Endothelial cell of umbilical vein (primary cell): ENCODE measurements at regions not wholly inside any gene's neighbourhood (a gene's known extent, or its start where the extent isn't known, plus 50 kb on each side); places are given as distances from the start of the nearest gene placed in this dataset.

Experiments used
- CTCF ChIP-seq, 2 donors: IDR thresholded peaks; 1 replicate in 1 of 2; 2 replicates in 1 of 2; pipeline ENCODE4 v1.5.1; 2011; ENCODE audit warnings: low read length in 2 of 2, mild to moderate bottlenecking in 2 of 2, moderate library complexity in 2 of 2, control low read depth in 1 of 2, inconsistent platforms in 1 of 2, low read depth in 1 of 2; ENCODE audit not compliant: insufficient read depth in 1 of 2; ENCODE audit errors: extremely low read depth in 1 of 2
- EZH2 ChIP-seq: IDR thresholded peaks from 2 replicates; pipeline ENCODE4 v1.6.1; 2012; ENCODE audit warnings: borderline replicate concordance, low read depth, mild to moderate bottlenecking, moderate library complexity, low read length, inconsistent platforms; ENCODE audit not compliant: severe bottlenecking
- GATA2 ChIP-seq: IDR thresholded peaks from 2 replicates; pipeline ENCODE4 v1.7.0; 2011; ENCODE audit warnings: low read depth, mild to moderate bottlenecking, moderate library complexity, mixed read lengths, low read length; ENCODE audit not compliant: insufficient read length, insufficient read depth
- MYC ChIP-seq: IDR thresholded peaks from one replicate; pipeline ENCODE4 v1.6.1; 2011; ENCODE audit warnings: mild to moderate bottlenecking, low read depth, low read length
- POLR2A ChIP-seq: IDR thresholded peaks from 2 replicates; pipeline ENCODE4 v1.6.1; 2012; ENCODE audit warnings: low read depth, mild to moderate bottlenecking, control low read depth, low read length
- POLR2AphosphoS5 ChIP-seq: IDR thresholded peaks from 2 replicates; pipeline ENCODE4 v1.6.1; 2012; ENCODE audit warnings: low read depth, mild to moderate bottlenecking, control low read depth, low read length, moderate library complexity; ENCODE audit not compliant: insufficient read depth

GRCh38 chr12:88642675-88643431 is 62.6 kb upstream of the KITLG start:
- no peak for TF ChIP-seq GATA2
- no peak for TF ChIP-seq CTCF (IDR thresholded peaks at IDR 0.05; ENCODE audit: extremely low read depth in 1 of 2, insufficient read depth in 1 of 2, low read depth in 1 of 2, low read length in 2 of 2)
- TF ChIP-seq POLR2AphosphoS5 = no peak
- TF ChIP-seq EZH2 = no peak
- no peak for TF ChIP-seq POLR2A
- TF ChIP-seq MYC = no peak
